Activated CD4-positive, alpha-beta memory T cell treated with anti-CD3 and anti-CD28 coated beads for 36 hours (primary cell): ENCODE measurements at regions not wholly inside any gene's neighbourhood (a gene's known extent, or its start where the extent isn't known, plus 50 kb on each side); places are given as distances from the start of the nearest gene placed in this dataset.
"Not testable (repeated sequence)": the region's sequence is repeated elsewhere in the genome, so short reads cannot be mapped to it uniquely, and the experiment has no call there.

Experiments used
- CTCF ChIA-PET: fragments of 350-600 bp; sonication (Branson Sonifier 250); formaldehyde crosslinking; loops from one replicate; lab custom pipeline; 2021; ENCODE audit warnings: antibody characterized with exemption, inconsistent platforms; lab: Charles Lee
- POLR2A ChIA-PET: fragments of 350-600 bp; sonication (Branson Sonifier 250); formaldehyde crosslinking; loops from one replicate; lab custom pipeline; 2021; ENCODE audit warnings: antibody characterized with exemption; lab: Charles Lee
- DNase-seq: peaks from one replicate; pipeline ENCODE4 v3.0.0-alpha.2; 2020
- H3K27ac Mint-ChIP-seq: one replicate; pipeline ENCODE4 v1.8.0; 2021; ENCODE audit warnings: mixed read lengths
- H3K27me3 Mint-ChIP-seq: one replicate; pipeline ENCODE4 v1.8.0; 2021; ENCODE audit warnings: mixed read lengths
- H3K36me3 Mint-ChIP-seq: one replicate; pipeline ENCODE4 v1.8.0; 2021; ENCODE audit warnings: mixed read lengths
- H3K4me1 Mint-ChIP-seq: one replicate; pipeline ENCODE4 v1.8.0; 2021; ENCODE audit warnings: low read depth, mixed read lengths
- H3K4me3 Mint-ChIP-seq: one replicate; pipeline ENCODE4 v1.8.0; 2021; ENCODE audit warnings: mild to moderate bottlenecking, mixed read lengths
- H3K9me3 Mint-ChIP-seq: one replicate; pipeline ENCODE4 v1.8.0; 2021; ENCODE audit warnings: mixed read lengths
- intact Hi-C: fragments of 100-400 bp; cut with micrococcal nuclease; formaldehyde crosslinking; loops from one replicate; pipeline ENCODE4 v1.15.1; 2023

DNA sequence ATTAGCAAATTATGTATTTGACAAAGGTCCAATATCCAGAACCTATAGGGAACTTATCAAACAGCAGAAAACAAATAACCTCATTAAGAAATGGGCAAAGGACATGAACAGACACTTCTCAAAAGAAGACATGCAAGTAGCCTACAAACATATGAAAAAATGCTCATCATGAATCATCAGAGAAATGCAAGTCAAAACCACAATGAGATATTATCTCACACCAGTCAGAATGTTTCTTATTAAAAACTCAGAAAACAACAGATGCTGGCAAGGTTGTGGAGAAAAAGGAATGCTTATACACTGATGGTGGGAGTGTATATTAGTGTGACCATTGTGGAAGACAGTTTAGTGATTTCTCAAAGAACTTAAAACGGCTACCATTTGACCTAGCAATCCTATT, 116.1 kb upstream of the CRBN start:
- no peak overlapping the region for H3K4me3 Mint-ChIP-seq
- CTCF ChIA-PET: no interaction called here
- DNase-seq: no peak
- H3K4me1 Mint-ChIP-seq: peaks cover 11% of the 10 kb centered on the region
- no peak overlapping the region for H3K27ac Mint-ChIP-seq
- peaks cover 21% of the 10 kb centered on the region for H3K9me3 Mint-ChIP-seq
- H3K27me3 Mint-ChIP-seq: peaks cover 2% of the 10 kb centered on the region
- no peaks in the 10 kb centered on the region for H3K36me3 Mint-ChIP-seq
- intact Hi-C loops: loop anchor here (5.0 kb wide), 1 partner anchor 93 kb away; no protein-coding TSS in a partner anchor
- POLR2A ChIA-PET: no interaction called here

GRCh38 chr3:3291756-3292283, 112.3 kb upstream of the CRBN start:
- H3K36me3 Mint-ChIP-seq, H3K27ac Mint-ChIP-seq, intact Hi-C loops, POLR2A ChIA-PET, DNase-seq, H3K27me3 Mint-ChIP-seq, H3K4me1 Mint-ChIP-seq, H3K4me3 Mint-ChIP-seq, CTCF ChIA-PET: not testable (repeated sequence)
- peaks cover 21% of the 10 kb centered on the region for H3K9me3 Mint-ChIP-seq

DNA sequence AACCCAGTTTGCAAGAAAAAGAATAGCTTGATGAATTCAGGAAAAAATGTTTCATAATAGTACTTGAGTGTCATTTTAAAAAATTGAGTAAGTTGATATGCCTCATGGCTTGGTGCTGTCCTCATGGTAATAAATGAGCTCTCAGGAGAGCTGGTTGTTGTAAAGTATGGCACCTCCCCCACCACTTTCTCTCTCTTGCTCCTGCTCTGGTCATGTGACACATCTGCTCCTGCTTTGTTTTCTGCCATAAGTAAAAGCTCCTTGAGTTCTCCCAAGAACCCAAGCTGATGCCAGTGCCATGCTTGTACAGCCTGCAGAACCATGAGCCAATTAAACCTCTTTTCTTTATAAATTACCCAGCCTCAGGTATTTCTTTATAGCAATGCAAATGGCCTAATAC, 108.8 kb upstream of the CRBN start:
- no peaks in the 10 kb centered on the region for H3K36me3 Mint-ChIP-seq
- no peak overlapping the region for H3K27ac Mint-ChIP-seq
- H3K4me3 Mint-ChIP-seq: no peak overlapping the region
- ChIA-PET POLR2A (no interaction called here), CTCF (no interaction called here)
- intact Hi-C loops: no loop called here
- DNase-seq: no peak
- no peaks in the 10 kb centered on the region for H3K4me1 Mint-ChIP-seq
- peaks cover 2% of the 10 kb centered on the region for H3K27me3 Mint-ChIP-seq
- peaks cover 5% of the 10 kb centered on the region for H3K9me3 Mint-ChIP-seq

DNA sequence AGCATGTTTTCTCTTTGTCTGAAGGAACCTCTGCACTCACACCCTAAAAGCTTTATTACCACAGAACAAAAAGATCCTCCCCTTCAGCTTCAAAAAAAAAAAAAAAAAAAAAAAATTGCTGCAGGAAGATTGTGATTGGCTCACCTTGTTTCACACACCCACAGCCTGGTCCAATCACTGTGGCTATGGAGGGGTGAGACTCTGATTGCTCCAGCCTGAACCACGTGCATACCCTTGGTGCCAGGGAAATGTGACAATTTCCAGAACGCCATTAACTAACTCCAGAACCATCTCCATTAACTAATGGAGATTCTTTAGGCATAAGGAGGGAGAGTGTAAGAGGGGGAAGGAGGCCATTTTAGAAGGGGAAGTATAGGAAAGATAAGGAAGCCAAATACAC, 106.5 kb upstream of the CRBN start:
- ChIA-PET CTCF (interaction anchor here (0.8 kb wide), 1 partner anchor 224 kb away, joined by 3 read pairs; no protein-coding TSS in a partner anchor), POLR2A (no interaction called here)
- intact Hi-C loops: no loop called here
- H3K27me3 Mint-ChIP-seq: no peaks in the 10 kb centered on the region
- no peak overlapping the region for H3K4me3 Mint-ChIP-seq
- H3K9me3 Mint-ChIP-seq: peaks cover 3% of the 10 kb centered on the region
- no peaks in the 10 kb centered on the region for H3K4me1 Mint-ChIP-seq
- no peaks in the 10 kb centered on the region for H3K36me3 Mint-ChIP-seq
- no peak overlapping the region for H3K27ac Mint-ChIP-seq
- no peak for DNase-seq

DNA sequence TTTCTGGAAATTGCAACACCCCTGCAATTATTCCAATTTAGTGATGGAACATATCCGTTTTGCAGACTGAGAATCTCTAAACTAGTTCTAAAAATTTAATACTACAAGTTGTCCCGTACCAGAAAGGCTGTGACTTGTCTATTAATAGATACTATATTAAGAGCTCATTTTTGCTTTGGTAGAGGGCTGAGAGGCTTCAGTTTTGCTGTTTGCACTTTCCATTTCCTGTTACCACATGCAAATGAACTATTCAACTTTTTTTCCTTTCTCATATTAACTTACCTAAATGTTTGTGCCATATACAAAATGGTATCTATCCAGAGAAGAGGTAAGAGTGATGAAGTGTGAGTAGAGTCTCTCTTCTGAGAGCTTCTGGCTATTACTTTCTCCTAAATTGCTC, 101.5 kb upstream of the CRBN start:
- Mint-ChIP-seq H3K9me3 (no peaks in the 10 kb centered on the region), H3K4me3 (no peak overlapping the region), H3K27me3 (no peaks in the 10 kb centered on the region), H3K36me3 (no peaks in the 10 kb centered on the region), H3K27ac (no peak overlapping the region), H3K4me1 (no peaks in the 10 kb centered on the region)
- intact Hi-C loops: no loop called here
- no peak for DNase-seq
- ChIA-PET POLR2A (no interaction called here), CTCF (no interaction called here)

DNA sequence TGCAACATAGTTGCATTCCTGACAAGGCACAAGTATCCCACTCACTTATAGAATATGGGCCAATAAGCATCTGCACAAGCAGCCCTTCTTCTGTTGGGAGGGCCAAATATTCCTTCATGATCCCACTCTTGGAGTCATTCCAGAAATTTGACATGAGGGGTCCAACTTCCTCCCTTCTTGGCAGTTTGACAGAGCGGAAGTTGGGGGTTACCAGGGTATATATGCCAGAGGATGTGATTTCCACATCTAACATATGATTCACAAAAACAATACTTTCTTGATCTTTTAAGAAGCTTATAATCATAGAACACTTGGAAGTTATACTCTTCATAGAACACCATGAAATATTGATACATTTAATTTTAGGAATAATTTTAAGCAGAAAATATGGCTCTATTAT, 100.9 kb upstream of the CRBN start:
- no peak for DNase-seq
- no peaks in the 10 kb centered on the region for H3K27me3 Mint-ChIP-seq
- POLR2A ChIA-PET: no interaction called here
- H3K36me3 Mint-ChIP-seq: no peaks in the 10 kb centered on the region
- no peak overlapping the region for H3K27ac Mint-ChIP-seq
- no peaks in the 10 kb centered on the region for H3K9me3 Mint-ChIP-seq
- no peak overlapping the region for H3K4me3 Mint-ChIP-seq
- intact Hi-C loops: no loop called here
- CTCF ChIA-PET: interaction anchor here (0.8 kb wide), 1 partner anchor 10 kb away, joined by 3 read pairs; no protein-coding TSS in a partner anchor
- no peaks in the 10 kb centered on the region for H3K4me1 Mint-ChIP-seq

DNA sequence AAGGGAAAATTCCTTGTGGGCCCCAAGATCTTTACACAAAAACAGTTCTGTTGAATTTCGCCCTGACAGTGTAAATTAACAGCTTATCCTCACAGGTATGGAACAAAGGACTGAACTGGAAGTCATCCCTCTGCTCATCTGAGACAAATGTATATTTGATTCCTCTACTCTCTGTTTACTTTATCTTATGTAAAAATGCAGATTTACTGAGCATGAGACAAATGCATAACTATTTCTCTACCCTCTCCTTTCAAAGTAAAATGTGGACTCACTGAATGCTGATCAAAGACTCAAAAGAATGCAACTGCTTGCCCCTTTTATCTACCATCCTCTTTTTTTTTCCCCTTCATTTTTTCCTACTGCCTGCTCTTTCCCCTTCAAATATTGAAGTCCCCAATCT, 98.6 kb upstream of the CRBN start:
- intact Hi-C loops: no loop called here
- Mint-ChIP-seq H3K27ac (no peak overlapping the region), H3K4me3 (no peak overlapping the region), H3K36me3 (no peaks in the 10 kb centered on the region), H3K4me1 (no peaks in the 10 kb centered on the region), H3K27me3 (no peaks in the 10 kb centered on the region), H3K9me3 (no peaks in the 10 kb centered on the region)
- POLR2A ChIA-PET: no interaction called here
- CTCF ChIA-PET: no interaction called here
- no peak for DNase-seq

DNA sequence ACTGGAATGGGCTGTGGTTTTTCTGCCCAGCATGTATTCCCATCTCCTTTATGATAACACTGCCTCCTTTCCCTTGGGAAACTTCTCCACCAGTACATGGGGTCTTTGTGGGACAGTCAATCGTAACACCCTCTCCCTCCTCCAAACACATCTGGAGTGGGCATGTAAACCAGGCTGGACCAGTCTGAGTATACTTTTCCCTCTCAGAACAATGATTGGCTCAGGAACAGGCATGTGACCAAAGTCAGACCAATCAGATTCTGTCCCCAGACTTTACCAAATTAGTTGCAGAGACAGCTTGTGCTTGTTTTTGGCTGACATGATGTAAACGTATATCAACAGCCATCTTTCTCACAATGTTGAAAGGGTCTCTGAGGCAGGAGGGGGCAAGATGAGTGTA, 97.1 kb upstream of the CRBN start:
- POLR2A ChIA-PET: no interaction called here
- peaks cover 2% of the 10 kb centered on the region for H3K27me3 Mint-ChIP-seq
- no peaks in the 10 kb centered on the region for H3K36me3 Mint-ChIP-seq
- H3K4me1 Mint-ChIP-seq: no peaks in the 10 kb centered on the region
- intact Hi-C loops: no loop called here
- no peak overlapping the region for H3K4me3 Mint-ChIP-seq
- H3K27ac Mint-ChIP-seq: no peak overlapping the region
- CTCF ChIA-PET: no interaction called here
- DNase-seq: no peak
- no peaks in the 10 kb centered on the region for H3K9me3 Mint-ChIP-seq

DNA sequence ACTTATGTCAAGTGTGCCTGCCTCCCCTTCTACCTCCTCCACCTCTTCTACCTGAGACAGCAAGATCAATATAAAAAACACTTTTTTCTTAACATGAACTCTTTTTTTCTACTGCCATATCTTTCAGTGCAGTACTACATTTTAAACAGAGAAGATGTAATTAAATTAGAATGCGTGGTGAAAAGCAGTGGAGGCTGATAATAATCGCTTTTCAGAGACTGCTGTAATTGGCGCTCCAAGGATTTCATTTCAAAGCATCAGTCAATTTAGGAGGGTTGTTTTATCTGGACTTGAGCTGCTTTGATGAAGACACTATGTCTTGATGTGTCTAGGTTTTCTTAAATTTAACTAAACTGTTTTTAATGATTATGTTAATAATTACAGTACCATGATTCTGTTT, 85.3 kb upstream of the CRBN start:
- intact Hi-C loops: no loop called here
- POLR2A ChIA-PET: no interaction called here
- H3K36me3 Mint-ChIP-seq: no peaks in the 10 kb centered on the region
- H3K4me1 Mint-ChIP-seq: no peaks in the 10 kb centered on the region
- CTCF ChIA-PET: no interaction called here
- no peak for DNase-seq
- no peak overlapping the region for H3K4me3 Mint-ChIP-seq
- peaks cover 4% of the 10 kb centered on the region for H3K27me3 Mint-ChIP-seq
- H3K9me3 Mint-ChIP-seq: no peaks in the 10 kb centered on the region
- no peak overlapping the region for H3K27ac Mint-ChIP-seq

- ChIA-PET POLR2A (no interaction called here), CTCF (no interaction called here)
- Mint-ChIP-seq H3K36me3 (no peaks in the 10 kb centered on the region), H3K9me3 (no peaks in the 10 kb centered on the region), H3K4me3 (no peak overlapping the region), H3K27me3 (peaks cover 3% of the 10 kb centered on the region), H3K4me1 (no peaks in the 10 kb centered on the region), H3K27ac (no peak overlapping the region)
- DNase-seq: no peak
- intact Hi-C loops: no loop called here
These were observed 81.4 kb upstream of the CRBN start for GRCh38 chr3:3260870-3261269.

- no peaks in the 10 kb centered on the region for H3K36me3 Mint-ChIP-seq
- no peak overlapping the region for H3K4me3 Mint-ChIP-seq
- no peak overlapping the region for H3K27ac Mint-ChIP-seq
- CTCF ChIA-PET: no interaction called here
- no peaks in the 10 kb centered on the region for H3K9me3 Mint-ChIP-seq
- H3K4me1 Mint-ChIP-seq: no peaks in the 10 kb centered on the region
- POLR2A ChIA-PET: no interaction called here
- peaks cover 3% of the 10 kb centered on the region for H3K27me3 Mint-ChIP-seq
- no peak for DNase-seq
- intact Hi-C loops: no loop called here
These were observed 79.7 kb upstream of the CRBN start for GRCh38 chr3:3259181-3259580.

- CTCF ChIA-PET: no interaction called here
- intact Hi-C loops: no loop called here
These were observed 78.8 kb upstream of the CRBN start for GRCh38 chr3:3258281-3258680.

DNA sequence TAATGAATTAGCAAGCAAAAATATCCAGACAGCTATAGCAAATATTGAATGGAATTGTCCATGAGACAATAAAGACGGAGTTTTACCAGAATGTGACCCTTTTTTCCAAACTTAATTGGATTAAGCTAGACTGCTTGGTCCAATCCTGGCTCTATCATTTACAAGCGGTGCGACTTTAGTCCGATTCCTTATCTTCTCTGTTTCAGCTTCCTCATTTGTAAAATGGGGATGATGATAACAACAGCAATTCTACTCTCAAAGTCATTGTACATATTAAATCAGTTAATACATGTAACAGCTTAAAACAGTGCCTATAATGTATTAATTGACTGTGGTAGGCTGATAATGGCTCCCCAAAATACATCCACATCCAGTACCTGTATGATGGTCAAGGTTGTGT, 62.1 kb upstream of the CRBN start:
- intact Hi-C loops: no loop called here
- Mint-ChIP-seq H3K36me3 (no peaks in the 10 kb centered on the region), H3K4me3 (no peak overlapping the region), H3K27me3 (peaks cover 3% of the 10 kb centered on the region), H3K4me1 (no peaks in the 10 kb centered on the region), H3K9me3 (no peaks in the 10 kb centered on the region), H3K27ac (no peak overlapping the region)
- POLR2A ChIA-PET: no interaction called here
- DNase-seq: no peak
- CTCF ChIA-PET: interaction anchor here (1.6 kb wide), 1 partner anchor 9 kb away, joined by 4 read pairs; no protein-coding TSS in a partner anchor

More at GRCh38 chr3:3258281-3258680, 78.8 kb upstream of the CRBN start:
- Mint-ChIP-seq H3K9me3 (no peaks in the 10 kb centered on the region), H3K36me3 (no peaks in the 10 kb centered on the region), H3K27ac (no peak overlapping the region), H3K4me1 (no peaks in the 10 kb centered on the region), H3K4me3 (no peak overlapping the region), H3K27me3 (peaks cover 3% of the 10 kb centered on the region)
- DNase-seq: no peak
- POLR2A ChIA-PET: no interaction called here
